ENCODE measurements at regions not wholly inside any gene's neighbourhood (a gene's known extent, or its start where the extent isn't known, plus 50 kb on each side); places are given as distances from the start of the nearest gene placed in this dataset.

- H3K9me3 ChIP-seq (ENCODE audit: severe bottlenecking) = peaks cover 3% of the 10 kb centered on the region
- H3K36me3 ChIP-seq = no peaks in the 10 kb centered on the region
- H3K27ac ChIP-seq = no peak overlapping the region
- TF ChIP-seq CTCF (IDR thresholded peaks at IDR 0.05; ENCODE audit: low read depth, low read length) = no peak
- H3K4me3 ChIP-seq (ENCODE audit: low read depth, low read length) = no peak overlapping the region
- no peaks in the 10 kb centered on the region for H3K27me3 ChIP-seq (ENCODE audit: insufficient read depth, low read depth, severe bottlenecking)
- no peak for DNase-seq
Measured at GRCh38 chr15:62240121-62241096, 75.3 kb upstream of the C2CD4B start.

GRCh38 chr15:62241135-62241770, 76.2 kb upstream of the C2CD4B start:
- DNase-seq = peak; percentile 63
- peak; percentile 78 for TF ChIP-seq CTCF (IDR thresholded peaks at IDR 0.05; ENCODE audit: low read depth, low read length)

DNA sequence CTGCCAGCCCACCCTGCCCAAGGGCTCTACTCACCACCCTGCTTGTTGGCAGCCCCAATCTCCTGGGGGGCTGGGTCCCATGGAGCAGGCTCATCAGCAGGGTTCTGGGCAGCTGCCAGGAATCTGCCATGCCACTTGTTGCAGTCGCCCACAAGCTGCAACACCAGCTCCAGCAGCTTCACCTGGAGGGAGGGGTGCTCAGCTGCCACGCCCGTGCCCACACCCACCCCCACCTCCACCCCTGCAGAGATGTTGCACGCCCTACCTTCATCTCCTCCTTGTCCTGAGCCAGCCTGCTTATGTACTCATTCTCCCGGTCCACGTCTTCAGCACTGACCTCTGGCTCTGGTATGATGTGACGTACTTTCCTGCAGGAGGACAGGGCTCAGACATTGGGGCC, 77.9 kb upstream of the C2CD4B start:
- no peak for DNase-seq
- Histone ChIP-seq H3K4me3 (ENCODE audit: low read depth, low read length) (no peak overlapping the region), H3K36me3 (no peaks in the 10 kb centered on the region), H3K27me3 (ENCODE audit: insufficient read depth, low read depth, severe bottlenecking) (no peaks in the 10 kb centered on the region), H3K27ac (no peak overlapping the region), H3K9me3 (ENCODE audit: severe bottlenecking) (peaks cover 3% of the 10 kb centered on the region)
- TF ChIP-seq CTCF (IDR thresholded peaks at IDR 0.05; ENCODE audit: low read depth, low read length) = no peak

More at GRCh38 chr15:62241135-62241770, 76.2 kb upstream of the C2CD4B start:
- no peaks in the 10 kb centered on the region for H3K36me3 ChIP-seq
- no peak overlapping the region for H3K27ac ChIP-seq
- H3K9me3 ChIP-seq (ENCODE audit: severe bottlenecking) = peaks cover 3% of the 10 kb centered on the region
- H3K4me3 ChIP-seq (ENCODE audit: low read depth, low read length) = no peak overlapping the region
- H3K27me3 ChIP-seq (ENCODE audit: insufficient read depth, low read depth, severe bottlenecking) = no peaks in the 10 kb centered on the region

DNA sequence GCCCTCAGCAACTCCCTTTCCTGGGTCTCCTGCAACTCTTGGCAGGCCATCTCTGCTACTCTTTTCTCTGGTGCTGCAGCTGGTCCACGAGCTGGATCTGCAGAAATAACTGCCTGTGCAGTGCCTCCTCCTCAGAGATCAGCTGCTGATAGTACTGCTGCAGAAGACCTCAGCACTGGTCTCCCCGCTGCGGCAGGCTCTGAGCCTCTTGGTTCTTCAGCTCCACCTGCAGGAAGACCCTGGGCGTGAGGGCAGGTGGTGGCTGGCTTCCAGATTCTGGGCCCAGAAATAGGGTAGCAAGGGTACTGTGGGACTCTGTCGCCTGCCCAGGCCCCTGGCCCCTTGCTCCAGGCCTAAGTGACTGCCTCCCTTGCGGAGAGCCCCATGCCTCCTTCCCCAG, 79.7 kb upstream of the C2CD4B start:
- no peaks in the 10 kb centered on the region for H3K27me3 ChIP-seq (ENCODE audit: insufficient read depth, low read depth, severe bottlenecking)
- no peak overlapping the region for H3K27ac ChIP-seq
- no peaks in the 10 kb centered on the region for H3K36me3 ChIP-seq
- no peaks in the 10 kb centered on the region for H3K9me3 ChIP-seq (ENCODE audit: severe bottlenecking)
- no peak for TF ChIP-seq CTCF (IDR thresholded peaks at IDR 0.05; ENCODE audit: low read depth, low read length)
- H3K4me3 ChIP-seq (ENCODE audit: low read depth, low read length) = no peak overlapping the region
- DNase-seq = no peak

GRCh38 chr15:62248277-62248984, 83.3 kb upstream of the C2CD4B start:
- Histone ChIP-seq H3K27me3 (ENCODE audit: insufficient read depth, low read depth, severe bottlenecking) (no peaks in the 10 kb centered on the region), H3K36me3 (no peaks in the 10 kb centered on the region), H3K27ac (no peak overlapping the region), H3K4me3 (ENCODE audit: low read depth, low read length) (no peak overlapping the region), H3K9me3 (ENCODE audit: severe bottlenecking) (no peaks in the 10 kb centered on the region)
- DNase-seq = no peak
- no peak for TF ChIP-seq CTCF (IDR thresholded peaks at IDR 0.05; ENCODE audit: low read depth, low read length)

Measured in WERI-Rb-1 (cell line).